ENCODE measurements at regions not wholly inside any gene's neighbourhood (a gene's known extent, or its start where the extent isn't known, plus 50 kb on each side); places are given as distances from the start of the nearest gene placed in this dataset.
A peak's percentile ranks its signal among the peaks of the same experiment; 100 is the strongest.

- no peak overlapping the region for H3K4me3 Mint-ChIP-seq
- ChIA-PET CTCF (ENCODE audit: partially characterized antibody) (no interaction called here), POLR2A (ENCODE audit: partially characterized antibody) (no interaction called here)
- H3K27me3 ChIP-seq (ENCODE audit: insufficient read depth, low read length), result no peaks in the 10 kb centered on the region
- H3K27ac Mint-ChIP-seq, result no peak overlapping the region
- intact Hi-C loops (cut with micrococcal nuclease), result no loop called here
- no peak for DNase-seq
- no peak overlapping the region for H3K27ac ChIP-seq (ENCODE audit: low read depth, low read length)
- no peaks in the 10 kb centered on the region for H3K4me1 ChIP-seq (ENCODE audit: insufficient read depth, low read length)
- peaks cover 3 to 11% of the 10 kb centered on the region in 2 donors for H3K27me3 Mint-ChIP-seq
- H3K9me3 Mint-ChIP-seq, result peaks cover 0 to 4% (median 0%) of the 10 kb centered on the region in 8 donors
- H3K4me1 Mint-ChIP-seq, result no peaks in the 10 kb centered on the region
- no peaks in the 10 kb centered on the region for H3K36me3 ChIP-seq (ENCODE audit: insufficient read depth, low read length)
- no peak overlapping the region for H3K4me3 ChIP-seq (ENCODE audit: low read length in 2 of 2)
- H3K9me3 ChIP-seq (ENCODE audit: control insufficient read depth in 1 of 2, low read length in 2 of 2), result no peaks in the 10 kb centered on the region
- H3K36me3 Mint-ChIP-seq, result no peaks in the 10 kb centered on the region
Observed at GRCh38 chr15:96043591-96044171, 286.8 kb upstream of the NR2F2 start.

GRCh38 chr15:96046620-96047240 lies 283.8 kb upstream of the NR2F2 start:
- H3K4me1 Mint-ChIP-seq, result no peaks in the 10 kb centered on the region
- H3K27me3 Mint-ChIP-seq, result peaks cover 0 to 13% of the 10 kb centered on the region in 2 donors
- DNase-seq, result no peak
- H3K27ac ChIP-seq (ENCODE audit: low read depth, low read length), result no peak overlapping the region
- CTCF ChIA-PET (ENCODE audit: partially characterized antibody), result no interaction called here
- H3K36me3 Mint-ChIP-seq, result no peaks in the 10 kb centered on the region
- H3K9me3 Mint-ChIP-seq, result peaks cover 0 to 6% (median 0%) of the 10 kb centered on the region in 8 donors
- H3K36me3 ChIP-seq (ENCODE audit: insufficient read depth, low read length), result no peaks in the 10 kb centered on the region
- H3K9me3 ChIP-seq (ENCODE audit: control insufficient read depth in 1 of 2, low read length in 2 of 2), result no peaks in the 10 kb centered on the region
- H3K27ac Mint-ChIP-seq, result no peak overlapping the region
- no peak overlapping the region for H3K4me3 Mint-ChIP-seq
- H3K27me3 ChIP-seq (ENCODE audit: insufficient read depth, low read length), result no peaks in the 10 kb centered on the region
- H3K4me1 ChIP-seq (ENCODE audit: insufficient read depth, low read length), result no peaks in the 10 kb centered on the region
- intact Hi-C loops (cut with micrococcal nuclease), result no loop called here
- POLR2A ChIA-PET (ENCODE audit: partially characterized antibody), result no interaction called here
- H3K4me3 ChIP-seq (ENCODE audit: low read length in 2 of 2), result no peak overlapping the region

- CTCF ChIA-PET (ENCODE audit: partially characterized antibody), result no interaction called here
- no peak for DNase-seq
- Histone ChIP-seq H3K27me3 (ENCODE audit: insufficient read depth, low read length) (no peaks in the 10 kb centered on the region), H3K27ac (ENCODE audit: low read depth, low read length) (no peak overlapping the region), H3K4me3 (ENCODE audit: low read length in 2 of 2) (no peak overlapping the region), H3K36me3 (ENCODE audit: insufficient read depth, low read length) (no peaks in the 10 kb centered on the region), H3K9me3 (ENCODE audit: control insufficient read depth in 1 of 2, low read length in 2 of 2) (no peaks in the 10 kb centered on the region), H3K4me1 (ENCODE audit: insufficient read depth, low read length) (no peaks in the 10 kb centered on the region)
- intact Hi-C loops (cut with micrococcal nuclease), result no loop called here
- Mint-ChIP-seq H3K36me3 (no peaks in the 10 kb centered on the region), H3K27ac (no peak overlapping the region), H3K4me1 (no peaks in the 10 kb centered on the region), H3K27me3 (peaks cover under 1 to 13% of the 10 kb centered on the region in 2 donors), H3K4me3 (no peak overlapping the region), H3K9me3 (peaks cover 0 to 6% (median 0%) of the 10 kb centered on the region in 8 donors)
- POLR2A ChIA-PET (ENCODE audit: partially characterized antibody), result no interaction called here
Observed at GRCh38 chr15:96047255-96047931, 283.1 kb upstream of the NR2F2 start.

GRCh38 chr15:96049323-96049722 lies 281.2 kb upstream of the NR2F2 start:
- H3K9me3 Mint-ChIP-seq, result peaks cover 0 to 5% (median 0%) of the 10 kb centered on the region in 8 donors
- Histone ChIP-seq H3K4me1 (ENCODE audit: insufficient read depth, low read length) (peaks cover 6% of the 10 kb centered on the region), H3K27ac (ENCODE audit: low read depth, low read length) (no peak overlapping the region), H3K36me3 (ENCODE audit: insufficient read depth, low read length) (no peaks in the 10 kb centered on the region), H3K27me3 (ENCODE audit: insufficient read depth, low read length) (no peaks in the 10 kb centered on the region), H3K9me3 (ENCODE audit: control insufficient read depth in 1 of 2, low read length in 2 of 2) (no peaks in the 10 kb centered on the region), H3K4me3 (ENCODE audit: low read length in 2 of 2) (no peak overlapping the region)
- CTCF ChIA-PET (ENCODE audit: partially characterized antibody), result no interaction called here
- intact Hi-C loops (cut with micrococcal nuclease), result no loop called here
- no peak overlapping the region for H3K4me3 Mint-ChIP-seq
- POLR2A ChIA-PET (ENCODE audit: partially characterized antibody), result no interaction called here
- H3K36me3 Mint-ChIP-seq, result no peaks in the 10 kb centered on the region
- peaks cover 0 to 4% (median 0%) of the 10 kb centered on the region in 4 donors for H3K4me1 Mint-ChIP-seq
- peaks cover 2 to 21% of the 10 kb centered on the region in 2 donors for H3K27me3 Mint-ChIP-seq
- H3K27ac Mint-ChIP-seq, result no peak overlapping the region
- no peak for DNase-seq

GRCh38 chr15:96049766-96050165 lies 280.7 kb upstream of the NR2F2 start:
- H3K36me3 ChIP-seq (ENCODE audit: insufficient read depth, low read length), result no peaks in the 10 kb centered on the region
- ChIA-PET CTCF (ENCODE audit: partially characterized antibody) (no interaction called here), POLR2A (ENCODE audit: partially characterized antibody) (no interaction called here)
- H3K27me3 Mint-ChIP-seq, result peaks cover 4 to 23% of the 10 kb centered on the region in 2 donors
- intact Hi-C loops (cut with micrococcal nuclease), result no loop called here
- no peaks in the 10 kb centered on the region for H3K9me3 ChIP-seq (ENCODE audit: control insufficient read depth in 1 of 2, low read length in 2 of 2)
- no peaks in the 10 kb centered on the region for H3K27me3 ChIP-seq (ENCODE audit: insufficient read depth, low read length)
- DNase-seq, result no peak
- H3K36me3 Mint-ChIP-seq, result no peaks in the 10 kb centered on the region
- H3K9me3 Mint-ChIP-seq, result peaks cover 0 to 3% (median 0%) of the 10 kb centered on the region in 8 donors
- no peak overlapping the region for H3K4me3 ChIP-seq (ENCODE audit: low read length in 2 of 2)
- H3K27ac ChIP-seq (ENCODE audit: low read depth, low read length), result no peak overlapping the region
- no peak overlapping the region for H3K27ac Mint-ChIP-seq
- peaks cover 6% of the 10 kb centered on the region for H3K4me1 ChIP-seq (ENCODE audit: insufficient read depth, low read length)
- H3K4me1 Mint-ChIP-seq, result peaks cover 0 to 4% (median 0%) of the 10 kb centered on the region in 4 donors
- H3K4me3 Mint-ChIP-seq, result no peak overlapping the region

GRCh38 chr15:96051598-96051997 lies 278.9 kb upstream of the NR2F2 start:
- ChIA-PET POLR2A (ENCODE audit: partially characterized antibody) (interaction anchor here (0.5 kb wide), 1 partner anchor 529 kb away, joined by 3 read pairs; no protein-coding TSS in a partner anchor), CTCF (ENCODE audit: partially characterized antibody) (no interaction called here)
- H3K36me3 ChIP-seq (ENCODE audit: insufficient read depth, low read length), result no peaks in the 10 kb centered on the region
- Mint-ChIP-seq H3K36me3 (no peaks in the 10 kb centered on the region), H3K4me3 (peak overlapping the region in 1 of 8 donors; percentile 8), H3K9me3 (peaks cover 0 to 6% (median 0%) of the 10 kb centered on the region in 8 donors), H3K27me3 (peaks cover 8 to 28% of the 10 kb centered on the region in 2 donors), H3K27ac (no peak overlapping the region), H3K4me1 (peaks cover 0 to 4% (median 0%) of the 10 kb centered on the region in 4 donors)
- no peak for DNase-seq
- H3K27me3 ChIP-seq (ENCODE audit: insufficient read depth, low read length), result no peaks in the 10 kb centered on the region
- H3K27ac ChIP-seq (ENCODE audit: low read depth, low read length), result no peak overlapping the region
- no peaks in the 10 kb centered on the region for H3K9me3 ChIP-seq (ENCODE audit: control insufficient read depth in 1 of 2, low read length in 2 of 2)
- intact Hi-C loops (cut with micrococcal nuclease), result no loop called here
- H3K4me3 ChIP-seq (ENCODE audit: low read length in 2 of 2), result no peak overlapping the region
- peaks cover 6% of the 10 kb centered on the region for H3K4me1 ChIP-seq (ENCODE audit: insufficient read depth, low read length)

DNA sequence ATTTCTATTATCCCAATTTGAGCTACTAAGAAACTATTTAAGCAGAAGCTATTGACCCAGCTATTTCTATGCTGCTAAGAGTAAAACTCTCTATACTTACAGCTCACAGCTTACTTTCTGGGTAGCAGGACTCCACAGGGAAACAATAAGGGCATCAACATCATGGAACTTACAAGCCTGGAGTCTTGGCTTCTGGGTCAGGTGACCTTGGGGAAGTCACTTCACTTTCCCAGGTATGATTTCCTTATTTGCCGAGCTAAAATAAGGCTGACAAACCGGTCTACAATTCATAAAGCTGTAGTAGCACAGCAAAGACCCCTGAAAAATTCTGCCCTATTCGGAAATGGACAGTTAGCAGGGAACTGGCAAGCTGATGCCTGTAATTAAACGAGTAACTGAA lies 278.3 kb upstream of the NR2F2 start:
- no peaks in the 10 kb centered on the region for H3K9me3 ChIP-seq (ENCODE audit: control insufficient read depth in 1 of 2, low read length in 2 of 2)
- intact Hi-C loops (cut with micrococcal nuclease), result no loop called here
- CTCF ChIA-PET (ENCODE audit: partially characterized antibody), result no interaction called here
- H3K36me3 ChIP-seq (ENCODE audit: insufficient read depth, low read length), result no peaks in the 10 kb centered on the region
- Mint-ChIP-seq H3K27me3 (peaks cover 8 to 28% of the 10 kb centered on the region in 2 donors), H3K4me3 (no peak overlapping the region), H3K9me3 (peaks cover 0 to 6% (median 0%) of the 10 kb centered on the region in 8 donors), H3K27ac (no peak overlapping the region), H3K36me3 (no peaks in the 10 kb centered on the region), H3K4me1 (peaks cover 0 to 4% (median 0%) of the 10 kb centered on the region in 4 donors)
- POLR2A ChIA-PET (ENCODE audit: partially characterized antibody), result interaction anchor here (0.5 kb wide), 1 partner anchor 529 kb away, joined by 3 read pairs; no protein-coding TSS in a partner anchor
- no peak for DNase-seq
- no peaks in the 10 kb centered on the region for H3K27me3 ChIP-seq (ENCODE audit: insufficient read depth, low read length)
- no peak overlapping the region for H3K4me3 ChIP-seq (ENCODE audit: low read length in 2 of 2)
- H3K27ac ChIP-seq (ENCODE audit: low read depth, low read length), result no peak overlapping the region
- peaks cover 6% of the 10 kb centered on the region for H3K4me1 ChIP-seq (ENCODE audit: insufficient read depth, low read length)

All from CD4-positive, alpha-beta memory T cell (primary cell).